A673 (cell line): ENCODE measurements at regions not wholly inside any gene's neighbourhood (a gene's known extent, or its start where the extent isn't known, plus 50 kb on each side); places are given as distances from the start of the nearest gene placed in this dataset.
"Not testable (repeated sequence)": the region's sequence is repeated elsewhere in the genome, so short reads cannot be mapped to it uniquely, and the experiment has no call there.

Experiments used
- BruUV-seq: library from RNA; stranded (reverse); fragments of 400-500 nt; replicated peaks from 2 replicates; lab custom pipeline; 2021; lab: Mats Ljungman, UMichigan
- CTCF ChIA-PET: fragments of 300-600 bp; sonication (Branson Sonifier 250); formaldehyde crosslinking; loops from one replicate; lab custom pipeline; 2022; ENCODE audit warnings: antibody characterized with exemption; lab: Charles Lee
- POLR2A ChIA-PET: fragments of 300-600 bp; sonication (Branson Sonifier 250); formaldehyde crosslinking; loops from one replicate; lab custom pipeline; 2022; ENCODE audit warnings: antibody characterized with exemption; ENCODE audit not compliant: low non-redundant PET; lab: Charles Lee
- DNase-seq: peaks from one replicate; pipeline ENCODE4 v3.0.0-alpha.2; 2015; ENCODE audit warnings: low spot score
- H3K27ac ChIP-seq: fragments of 200-600 bp; sonication (generic); 2 replicates; pipeline ENCODE4 v1.5.1; 2016; ENCODE audit warnings: mixed run types, low read depth, mild to moderate bottlenecking, mixed read lengths, antibody characterized with exemption, low read length; ENCODE audit not compliant: poor library complexity, severe bottlenecking
- H3K27me3 ChIP-seq: fragments of 200-600 bp; sonication (generic); replicated peaks from 2 replicates; pipeline ENCODE4 v1.6.1; 2017; ENCODE audit warnings: mixed run types, low read depth, mild to moderate bottlenecking, mixed read lengths, antibody characterized with exemption, low read length; ENCODE audit not compliant: insufficient read depth, poor library complexity
- H3K36me3 ChIP-seq: fragments of 200-600 bp; sonication (generic); 2 replicates; pipeline ENCODE4 v1.6.1; 2016; ENCODE audit warnings: mixed run types, mild to moderate bottlenecking, mixed read lengths, antibody characterized with exemption, low read length; ENCODE audit not compliant: insufficient read depth, poor library complexity, severe bottlenecking
- H3K4me1 ChIP-seq: fragments of 200-600 bp; sonication (generic); 2 replicates; pipeline ENCODE4 v1.6.1; 2017; ENCODE audit warnings: mixed run types, mild to moderate bottlenecking, mixed read lengths, antibody characterized with exemption, low read length; ENCODE audit not compliant: insufficient read depth, poor library complexity, severe bottlenecking
- H3K4me3 ChIP-seq: fragments of 200-600 bp; sonication (generic); 2 replicates; pipeline ENCODE4 v1.5.1; 2016; ENCODE audit warnings: low read depth, mixed run types, mild to moderate bottlenecking, mixed read lengths, low read length; ENCODE audit not compliant: poor library complexity, severe bottlenecking
- H3K9me3 ChIP-seq: fragments of 200-600 bp; sonication (generic); 2 replicates; pipeline ENCODE4 v1.6.1; 2016; ENCODE audit warnings: mixed run types, low read depth, mild to moderate bottlenecking, mixed read lengths, antibody characterized with exemption, low read length; ENCODE audit not compliant: poor library complexity, severe bottlenecking
- intact Hi-C: fragments of 100-400 bp; cut with micrococcal nuclease; formaldehyde crosslinking; loops from one replicate; pipeline ENCODE4 v1.10.0; 2022; ENCODE audit not compliant: unreplicated experiment

GRCh38 chr15:22134941-22135566 is 54.7 kb downstream of the OR4M2 start:
- H3K27me3 ChIP-seq, CTCF ChIA-PET, H3K36me3 ChIP-seq, POLR2A ChIA-PET, H3K9me3 ChIP-seq, H3K27ac ChIP-seq, intact Hi-C loops, H3K4me3 ChIP-seq, DNase-seq, H3K4me1 ChIP-seq, BruUV-seq: not testable (repeated sequence)

- POLR2A ChIA-PET, intact Hi-C loops, CTCF ChIA-PET: not testable (repeated sequence)
These were observed 57.2 kb downstream of the OR4M2 start for GRCh38 chr15:22137572-22137971.

GRCh38 chr15:22141106-22141505 is 60.8 kb downstream of the OR4M2 start:
- intact Hi-C loops, CTCF ChIA-PET, BruUV-seq, H3K4me3 ChIP-seq, H3K36me3 ChIP-seq, H3K4me1 ChIP-seq, DNase-seq, POLR2A ChIA-PET, H3K27me3 ChIP-seq, H3K27ac ChIP-seq, H3K9me3 ChIP-seq: not testable (repeated sequence)

More at GRCh38 chr15:22137572-22137971, 57.2 kb downstream of the OR4M2 start:
- H3K4me3 ChIP-seq, H3K4me1 ChIP-seq, DNase-seq, BruUV-seq, H3K27ac ChIP-seq, H3K9me3 ChIP-seq, H3K36me3 ChIP-seq, H3K27me3 ChIP-seq: not testable (repeated sequence)

- not testable (repeated sequence) for BruUV-seq, H3K27me3 ChIP-seq, H3K27ac ChIP-seq
These were observed 67.8 kb downstream of the OR4M2 start for GRCh38 chr15:22148109-22148508.

GRCh38 chr15:22158243-22158642 is 77.9 kb downstream of the OR4M2 start:
- CTCF ChIA-PET, H3K36me3 ChIP-seq, H3K27ac ChIP-seq, H3K27me3 ChIP-seq, H3K4me3 ChIP-seq, H3K9me3 ChIP-seq, H3K4me1 ChIP-seq, intact Hi-C loops, POLR2A ChIA-PET, DNase-seq, BruUV-seq: not testable (repeated sequence)

More at GRCh38 chr15:22148109-22148508, 67.8 kb downstream of the OR4M2 start:
- H3K9me3 ChIP-seq, POLR2A ChIA-PET, H3K36me3 ChIP-seq, H3K4me3 ChIP-seq, intact Hi-C loops, H3K4me1 ChIP-seq, CTCF ChIA-PET, DNase-seq: not testable (repeated sequence)

GRCh38 chr15:22160283-22160682 is 80.0 kb downstream of the OR4M2 start:
- intact Hi-C loops, BruUV-seq, H3K4me1 ChIP-seq, POLR2A ChIA-PET, H3K27ac ChIP-seq, H3K36me3 ChIP-seq, H3K27me3 ChIP-seq, DNase-seq, CTCF ChIA-PET, H3K4me3 ChIP-seq, H3K9me3 ChIP-seq: not testable (repeated sequence)

GRCh38 chr15:22160741-22161140 is 80.4 kb downstream of the OR4M2 start:
- DNase-seq, H3K4me1 ChIP-seq, CTCF ChIA-PET, H3K36me3 ChIP-seq, H3K27me3 ChIP-seq, H3K9me3 ChIP-seq, POLR2A ChIA-PET, H3K27ac ChIP-seq, H3K4me3 ChIP-seq, BruUV-seq, intact Hi-C loops: not testable (repeated sequence)

- CTCF ChIA-PET, BruUV-seq, H3K27me3 ChIP-seq, H3K4me1 ChIP-seq, intact Hi-C loops, H3K36me3 ChIP-seq, H3K27ac ChIP-seq, H3K4me3 ChIP-seq, H3K9me3 ChIP-seq, DNase-seq, POLR2A ChIA-PET: not testable (repeated sequence)
These were observed 81.1 kb downstream of the OR4M2 start for GRCh38 chr15:22161398-22161797.
